ENCODE measurements at regions not wholly inside any gene's neighbourhood (a gene's known extent, or its start where the extent isn't known, plus 50 kb on each side); places are given as distances from the start of the nearest gene placed in this dataset.

DNA sequence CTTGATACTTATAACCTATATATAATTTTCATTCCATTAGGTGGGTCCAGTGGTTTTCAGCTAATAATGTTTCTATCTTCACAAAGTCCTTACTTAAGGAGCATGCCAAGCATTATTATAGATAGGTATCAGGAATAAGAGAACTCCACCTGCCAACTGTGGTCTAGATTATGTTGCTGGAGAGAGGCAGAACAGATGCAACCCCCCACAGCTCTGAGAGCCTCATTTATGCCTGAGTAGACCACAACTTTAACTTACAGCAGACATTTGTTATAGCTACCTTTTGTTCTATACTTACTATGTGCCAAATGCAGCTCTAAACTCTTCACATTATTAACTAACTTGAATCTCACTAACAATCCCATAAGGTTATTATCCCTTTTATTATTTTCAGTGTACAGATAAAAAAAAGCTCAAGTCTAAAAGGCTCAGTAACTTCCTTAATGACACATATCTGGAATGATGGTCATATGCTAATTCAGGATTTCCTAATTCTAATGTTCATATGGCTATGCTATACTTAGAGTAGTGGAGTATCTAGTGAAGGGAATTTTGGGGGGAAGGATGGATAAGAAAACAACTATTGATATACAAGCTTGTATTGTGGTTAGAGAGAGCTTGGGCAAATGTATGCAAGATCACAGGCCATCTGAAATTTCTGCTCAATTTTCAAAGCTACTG, 119.1 kb upstream of the RND3 start:
- Histone ChIP-seq H3K9ac (ENCODE audit: low read depth in 1 of 2, low read length in 2 of 2) (no peak overlapping the region), H3K36me3 (ENCODE audit: control insufficient read depth in 4 of 4, insufficient read depth in 3 of 4, low read depth in 1 of 4, low read length in 3 of 4) (no peaks in the 10 kb centered on the region), H3K27me3 (ENCODE audit: control insufficient read depth in 4 of 4, insufficient read depth in 4 of 4, low read length in 3 of 4) (no peaks in the 10 kb centered on the region), H3K4me3 (ENCODE audit: low read depth in 1 of 3, low read length in 3 of 3) (no peak overlapping the region), H3K9me3 (ENCODE audit: control insufficient read depth in 4 of 4, low read length in 3 of 4) (no peaks in the 10 kb centered on the region), H3K4me1 (ENCODE audit: control insufficient read depth in 4 of 4, insufficient read depth in 4 of 4, low read length in 3 of 4) (peaks cover 0 to 2% (median 0%) of the 10 kb centered on the region in 4 donors), H3K27ac (ENCODE audit: low read depth in 1 of 2, low read length in 2 of 2) (no peak overlapping the region)
- TF ChIP-seq ZBTB33 (IDR thresholded peaks at IDR 0.05) (no peak), NR2F2 (IDR thresholded peaks at IDR 0.05) (no peak), YY1 (IDR thresholded peaks at IDR 0.05) (no peak), SP1 (IDR thresholded peaks at IDR 0.05) (no peak), FOXA2 (IDR thresholded peaks at IDR 0.05) (no peak), HNF4G (IDR thresholded peaks at IDR 0.05) (no peak), RAD21 (IDR thresholded peaks at IDR 0.05) (no peak), HNF4A (conservative IDR thresholded peaks at IDR 0.05) (no peak), REST (IDR thresholded peaks at IDR 0.05) (no peak), CTCF (IDR thresholded peaks at IDR 0.05; ENCODE audit: low read depth, low read length, missing input control) (no peak), FOXA1 (IDR thresholded peaks at IDR 0.05) (no peak)
- TF ChIP-seq, protein P1, sequence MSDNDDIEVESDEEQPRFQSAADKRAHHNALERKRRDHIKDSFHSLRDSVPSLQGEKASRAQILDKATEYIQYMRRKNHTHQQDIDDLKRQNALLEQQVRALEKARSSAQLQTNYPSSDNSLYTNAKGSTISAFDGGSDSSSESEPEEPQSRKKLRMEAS (IDR thresholded peaks at IDR 0.05): no peak
- TF ChIP-seq, protein P2, sequence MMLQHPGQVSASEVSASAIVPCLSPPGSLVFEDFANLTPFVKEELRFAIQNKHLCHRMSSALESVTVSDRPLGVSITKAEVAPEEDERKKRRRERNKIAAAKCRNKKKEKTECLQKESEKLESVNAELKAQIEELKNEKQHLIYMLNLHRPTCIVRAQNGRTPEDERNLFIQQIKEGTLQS (IDR thresholded peaks at IDR 0.05): no peak
- DNase-seq (ENCODE audit: low spot score): no peak

DNA sequence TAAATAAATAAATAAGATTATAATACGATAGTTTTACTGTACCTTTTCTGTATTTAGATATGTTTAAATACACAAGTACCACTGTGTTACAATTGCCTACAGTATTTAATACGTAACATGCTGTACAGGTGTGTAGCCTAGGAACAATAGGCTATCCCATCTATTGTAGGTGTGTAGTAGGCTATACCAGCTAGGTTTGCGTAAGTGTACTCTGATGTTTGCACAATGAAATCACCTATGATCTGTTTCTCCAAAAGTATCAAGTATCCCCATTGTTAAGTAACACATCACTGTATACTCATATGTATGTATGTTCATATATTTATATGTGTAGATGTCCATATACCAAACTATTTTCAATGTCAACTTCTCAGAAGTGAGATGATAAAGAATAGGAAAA, 118.2 kb upstream of the RND3 start:
- Histone ChIP-seq H3K9me3 (ENCODE audit: control insufficient read depth in 4 of 4, low read length in 3 of 4) (no peaks in the 10 kb centered on the region), H3K4me3 (ENCODE audit: low read depth in 1 of 3, low read length in 3 of 3) (no peak overlapping the region), H3K36me3 (ENCODE audit: control insufficient read depth in 4 of 4, insufficient read depth in 3 of 4, low read depth in 1 of 4, low read length in 3 of 4) (no peaks in the 10 kb centered on the region), H3K27ac (ENCODE audit: low read depth in 1 of 2, low read length in 2 of 2) (no peak overlapping the region), H3K27me3 (ENCODE audit: control insufficient read depth in 4 of 4, insufficient read depth in 4 of 4, low read length in 3 of 4) (no peaks in the 10 kb centered on the region), H3K4me1 (ENCODE audit: control insufficient read depth in 4 of 4, insufficient read depth in 4 of 4, low read length in 3 of 4) (peaks cover 0 to 9% (median 1%) of the 10 kb centered on the region in 4 donors), H3K9ac (ENCODE audit: low read depth in 1 of 2, low read length in 2 of 2) (no peak overlapping the region)
- TF ChIP-seq SP1 (IDR thresholded peaks at IDR 0.05) (no peak), YY1 (IDR thresholded peaks at IDR 0.05) (no peak), GABPA (IDR thresholded peaks at IDR 0.05 in 1 of 2, conservative IDR thresholded peaks at IDR 0.05 in 1 of 2) (no peak), TAF1 (conservative IDR thresholded peaks at IDR 0.05) (no peak), HNF4A (conservative IDR thresholded peaks at IDR 0.05) (no peak)
- WGBS: 93% methylated on average over 3 of the region's 3 CpGs
- no peak for DNase-seq (ENCODE audit: low spot score)

Data from liver (tissue), 8 donors.